ENCODE measurements at regions not wholly inside any gene's neighbourhood (a gene's known extent, or its start where the extent isn't known, plus 50 kb on each side); places are given as distances from the start of the nearest gene placed in this dataset.

GRCh38 chr20:50273601-50274491, 83.2 kb downstream of the CEBPB start:
- DNase-seq (ENCODE audit: low read depth) = no peak

GRCh38 chr20:50274570-50275430, 84.2 kb downstream of the CEBPB start:
- DNase-seq (ENCODE audit: low read depth) = no peak

GRCh38 chr20:50276119-50277063, 85.8 kb downstream of the CEBPB start:
- no peak for DNase-seq (ENCODE audit: low read depth)

GRCh38 chr20:50277064-50277415, 86.4 kb downstream of the CEBPB start:
- DNase-seq (ENCODE audit: low read depth) = no peak

- DNase-seq (ENCODE audit: low read depth) = no peak
These were observed 87.1 kb downstream of the CEBPB start for GRCh38 chr20:50277460-50278376.

GRCh38 chr20:50278377-50278683, 87.7 kb downstream of the CEBPB start:
- DNase-seq (ENCODE audit: low read depth) = no peak

- DNase-seq (ENCODE audit: low read depth) = peak; percentile 61
These were observed 88.3 kb downstream of the CEBPB start for GRCh38 chr20:50278684-50279531.

GRCh38 chr20:50279988-50280850, 89.6 kb downstream of the CEBPB start:
- DNase-seq (ENCODE audit: low read depth) = no peak

- no peak for DNase-seq (ENCODE audit: low read depth)
These were observed 90.4 kb downstream of the CEBPB start for GRCh38 chr20:50280851-50281655.

- no peak for DNase-seq (ENCODE audit: low read depth)
These were observed 91.4 kb downstream of the CEBPB start for GRCh38 chr20:50281831-50282591.

- DNase-seq (ENCODE audit: low read depth) = no peak
These were observed 92.1 kb downstream of the CEBPB start for GRCh38 chr20:50282592-50283241.

GRCh38 chr20:50283370-50283769, 92.7 kb downstream of the CEBPB start:
- DNase-seq (ENCODE audit: low read depth) = no peak

- DNase-seq (ENCODE audit: low read depth) = peak; percentile 50
These were observed 93.5 kb downstream of the CEBPB start for GRCh38 chr20:50283922-50284810.

- DNase-seq (ENCODE audit: low read depth) = no peak
These were observed 94.3 kb downstream of the CEBPB start for GRCh38 chr20:50284811-50285375.
